Natural killer cell treated with Interleukin-12 subunit alpha and Interleukin-12 subunit beta and Interleukin-15 and Interleukin-18, amount 100 ng/mL, for 72 hours (primary cell): ENCODE measurements at regions not wholly inside any gene's neighbourhood (a gene's known extent, or its start where the extent isn't known, plus 50 kb on each side); places are given as distances from the start of the nearest gene placed in this dataset.
"Not testable (repeated sequence)": the region's sequence is repeated elsewhere in the genome, so short reads cannot be mapped to it uniquely, and the experiment has no call there.

Experiments
- ATAC-seq, 2 donors: fragments of 150-1000 bp; cut with Tn5 transposase in 1 of 2; sonication (Bioruptor Pico), chemical (Tn5 transposase) in 1 of 2; 2 replicates each; pipeline ENCODE4 v1.10.0; 2021
- DNase-seq: peaks from one replicate; pipeline ENCODE4 v3.0.0; 2022; ENCODE audit warnings: low spot score
- H3K27ac Mint-ChIP-seq, 2 donors: 1 replicate in 1 of 2; 2 replicates in 1 of 2; pipeline ENCODE4 v1.8.0; 2022; ENCODE audit warnings: mixed read lengths in 2 of 2, mild to moderate bottlenecking in 1 of 2, moderate library complexity in 1 of 2
- H3K27me3 Mint-ChIP-seq, 2 donors: 1 replicate in 1 of 2; 2 replicates in 1 of 2; pipeline ENCODE4 v1.8.0; 2022; ENCODE audit warnings: mixed read lengths in 2 of 2
- H3K36me3 Mint-ChIP-seq: one replicate; pipeline ENCODE4 v1.8.0; 2022; ENCODE audit warnings: mixed read lengths
- H3K4me1 Mint-ChIP-seq, 2 donors: 1 replicate in 1 of 2; 2 replicates in 1 of 2; pipeline ENCODE4 v1.8.0; 2022; ENCODE audit warnings: low read depth in 2 of 2, mixed read lengths in 2 of 2, mild to moderate bottlenecking in 1 of 2
- H3K4me3 Mint-ChIP-seq: one replicate; pipeline ENCODE4 v1.8.0; 2022; ENCODE audit warnings: mixed read lengths
- H3K9me3 Mint-ChIP-seq: 2 replicates; pipeline ENCODE4 v1.8.0; 2022; ENCODE audit warnings: mixed read lengths

DNA sequence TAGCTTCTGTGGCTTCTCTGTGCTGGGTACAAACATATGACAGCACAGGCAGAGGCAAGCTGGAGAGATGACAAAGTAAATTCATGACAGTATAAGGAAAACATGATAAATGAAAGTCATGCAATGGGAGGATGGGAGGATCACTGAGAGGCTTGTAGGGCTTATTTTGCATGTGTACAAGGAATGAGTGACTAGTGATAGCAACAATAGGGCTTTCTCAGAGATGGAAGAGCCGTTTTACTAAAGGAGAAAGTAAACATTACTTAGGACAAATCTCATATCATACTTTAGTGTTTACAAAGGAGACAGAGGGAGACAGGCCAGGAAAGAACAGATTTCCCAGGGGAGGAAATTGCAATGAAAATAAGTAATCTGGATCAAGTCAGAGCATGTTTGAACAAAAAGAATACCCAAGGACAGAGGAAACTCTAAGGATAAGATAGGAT, 82.5 kb upstream of the RBMS1 start:
- Mint-ChIP-seq H3K4me3 (no peak overlapping the region), H3K36me3 (no peaks in the 10 kb centered on the region), H3K27ac (no peak overlapping the region), H3K4me1 (no peaks in the 10 kb centered on the region), H3K9me3 (no peaks in the 10 kb centered on the region), H3K27me3 (peaks cover 0 to 7% of the 10 kb centered on the region in 2 donors)
- ATAC-seq (no peak), DNase-seq (no peak)

DNA sequence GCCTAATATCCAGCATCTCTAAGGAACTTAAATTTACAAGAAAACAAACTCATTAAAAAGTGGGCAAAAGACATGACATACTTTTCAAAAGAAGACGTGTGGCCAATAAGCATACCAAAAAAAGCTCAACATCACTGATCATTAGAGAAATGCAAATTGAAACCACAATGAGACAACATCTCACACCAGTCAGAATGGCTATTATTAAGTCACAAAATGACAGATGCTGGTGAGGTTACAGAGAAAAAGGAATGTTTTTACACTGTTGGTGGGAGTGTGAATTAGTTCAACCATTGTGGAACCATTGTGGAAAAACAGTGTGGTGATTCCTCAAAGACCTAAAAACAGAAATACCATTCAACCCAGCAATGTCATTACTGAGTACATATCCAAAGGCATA, 83.5 kb upstream of the RBMS1 start:
- not testable (repeated sequence) for ATAC-seq, H3K27me3 Mint-ChIP-seq, H3K4me1 Mint-ChIP-seq, H3K36me3 Mint-ChIP-seq, DNase-seq, H3K27ac Mint-ChIP-seq, H3K4me3 Mint-ChIP-seq, H3K9me3 Mint-ChIP-seq

DNA sequence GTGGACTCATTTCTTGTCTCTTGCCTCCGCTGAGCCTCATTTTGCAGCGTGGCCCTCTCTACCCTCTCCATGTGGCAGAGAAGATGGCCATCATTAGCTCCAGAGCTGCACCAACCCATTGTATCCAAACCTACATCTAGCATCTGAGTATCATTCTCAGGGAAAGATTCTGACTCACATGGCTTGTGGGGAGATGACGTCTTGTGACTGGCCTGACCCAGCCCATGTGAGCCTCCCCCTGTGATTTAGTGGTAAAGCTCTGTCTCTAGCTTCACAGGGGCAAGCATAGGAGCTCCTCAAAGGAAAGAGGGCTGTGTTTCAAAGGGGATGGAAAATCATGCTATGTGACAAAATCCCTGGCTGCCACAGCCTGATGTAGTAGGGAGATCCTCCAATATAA, 87.4 kb upstream of the RBMS1 start:
- Mint-ChIP-seq H3K4me1 (peaks cover 0 to 4% of the 10 kb centered on the region in 2 donors), H3K4me3 (no peak overlapping the region), H3K9me3 (no peaks in the 10 kb centered on the region), H3K36me3 (no peaks in the 10 kb centered on the region), H3K27me3 (peaks cover 0 to 7% of the 10 kb centered on the region in 2 donors), H3K27ac (no peak overlapping the region)
- DNase-seq, result no peak
- no peak for ATAC-seq

DNA sequence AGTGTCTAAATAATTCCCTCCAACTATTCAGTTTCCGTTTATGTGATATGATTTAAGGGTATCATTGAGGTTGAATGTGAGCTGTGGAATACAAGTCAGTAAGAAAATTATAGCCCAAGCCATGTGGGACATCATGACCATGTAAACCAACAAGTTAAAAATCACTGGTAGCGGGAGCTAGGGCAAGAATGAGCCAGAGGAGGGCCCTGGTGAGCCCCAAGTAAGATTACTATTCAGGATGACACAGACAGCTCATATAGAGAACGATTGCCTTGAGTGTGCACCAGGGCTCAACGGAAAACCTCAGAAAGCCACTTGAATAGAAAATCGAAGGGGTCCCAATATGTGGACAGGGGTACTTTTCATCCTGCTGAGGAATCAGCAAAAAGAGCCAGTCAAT, 87.8 kb upstream of the RBMS1 start:
- H3K36me3 Mint-ChIP-seq, result no peaks in the 10 kb centered on the region
- no peak overlapping the region for H3K27ac Mint-ChIP-seq
- DNase-seq (no peak), ATAC-seq (no peak)
- no peaks in the 10 kb centered on the region for H3K9me3 Mint-ChIP-seq
- H3K4me1 Mint-ChIP-seq, result peaks cover 0 to 4% of the 10 kb centered on the region in 2 donors
- H3K4me3 Mint-ChIP-seq, result no peak overlapping the region
- H3K27me3 Mint-ChIP-seq, result peaks cover 0 to 7% of the 10 kb centered on the region in 2 donors

DNA sequence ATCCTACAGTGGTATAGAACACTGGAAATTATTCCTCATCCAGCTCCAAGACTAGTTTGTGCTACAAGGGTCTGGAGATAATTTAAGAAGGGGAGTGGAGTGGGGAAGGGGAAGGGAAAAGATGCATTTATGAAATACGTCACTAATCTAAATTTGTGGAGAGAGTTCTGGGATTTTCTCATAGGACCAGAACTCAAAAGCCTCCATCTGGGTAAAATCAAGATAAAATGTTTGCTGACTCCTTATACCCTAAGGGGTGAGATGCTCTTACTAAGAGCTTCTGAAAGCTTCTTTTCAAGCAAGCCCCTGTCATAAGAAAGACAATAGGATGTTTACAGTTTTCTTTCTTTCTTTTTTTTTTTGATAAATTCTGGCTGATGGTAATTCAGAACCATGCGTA, 88.5 kb upstream of the RBMS1 start:
- Mint-ChIP-seq H3K27ac (no peak overlapping the region), H3K36me3 (no peaks in the 10 kb centered on the region), H3K4me1 (peaks cover 0 to 4% of the 10 kb centered on the region in 2 donors), H3K4me3 (no peak overlapping the region), H3K9me3 (no peaks in the 10 kb centered on the region), H3K27me3 (peaks cover 0 to 7% of the 10 kb centered on the region in 2 donors)
- DNase-seq (no peak), ATAC-seq (no peak)

DNA sequence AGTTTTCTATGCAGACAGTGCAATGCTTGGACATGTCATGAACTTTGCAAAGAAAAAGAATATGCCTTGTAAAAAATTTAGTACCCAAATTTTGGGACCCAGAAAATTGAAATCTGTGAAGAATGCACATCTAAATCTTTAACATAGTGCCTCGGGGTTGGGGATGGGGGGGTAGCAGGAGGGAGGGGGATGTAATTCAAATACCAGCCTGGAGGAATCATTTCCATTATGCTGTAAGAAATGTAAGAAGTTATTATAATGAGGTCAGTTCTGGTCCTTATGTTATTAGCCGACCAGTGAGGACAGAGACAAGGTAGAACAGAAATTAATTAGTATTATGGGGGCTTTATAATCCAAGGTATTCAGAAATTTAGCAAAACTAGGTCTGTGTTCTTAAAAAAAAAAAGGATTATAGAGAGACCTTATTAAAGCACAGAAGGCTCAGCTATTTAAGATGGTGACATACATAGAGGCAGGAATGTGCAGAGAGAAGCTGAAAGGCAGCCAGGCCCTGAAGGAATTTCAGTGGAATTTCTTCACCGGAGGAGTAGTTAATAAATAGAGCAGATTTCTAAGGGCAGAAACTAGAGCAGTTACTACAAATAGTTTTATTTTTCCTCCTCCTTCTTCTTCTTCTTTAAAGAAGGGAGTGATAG, 89.0 kb upstream of the RBMS1 start:
- Mint-ChIP-seq H3K27me3 (peaks cover 0 to 7% of the 10 kb centered on the region in 2 donors), H3K4me3 (no peak overlapping the region), H3K36me3 (no peaks in the 10 kb centered on the region), H3K9me3 (no peaks in the 10 kb centered on the region), H3K27ac (no peak overlapping the region), H3K4me1 (peaks cover 0 to 4% of the 10 kb centered on the region in 2 donors)
- DNase-seq (no peak), ATAC-seq (no peak)

DNA sequence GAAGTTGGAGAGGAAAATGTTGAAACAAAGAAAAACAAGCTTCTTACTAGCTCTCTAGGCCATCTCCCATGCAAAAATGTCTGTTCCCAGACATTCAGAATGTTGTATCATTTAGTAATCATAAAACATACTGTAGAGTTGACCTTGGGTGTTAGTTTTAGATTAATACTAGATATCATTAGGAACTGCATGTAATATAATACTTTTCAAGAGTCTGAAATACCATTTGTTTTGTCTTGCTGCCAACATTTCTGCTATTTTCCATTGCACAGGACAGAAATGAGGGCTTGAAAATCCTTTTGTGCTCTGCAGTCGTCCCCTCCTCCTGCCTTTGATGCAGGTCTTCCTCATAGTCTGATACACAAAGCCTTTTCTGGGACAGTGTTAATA, 89.5 kb upstream of the RBMS1 start:
- Mint-ChIP-seq H3K9me3 (no peaks in the 10 kb centered on the region), H3K27me3 (peaks cover 0 to 7% of the 10 kb centered on the region in 2 donors), H3K36me3 (no peaks in the 10 kb centered on the region), H3K27ac (no peak overlapping the region), H3K4me3 (no peak overlapping the region), H3K4me1 (peaks cover 0 to 4% of the 10 kb centered on the region in 2 donors)
- DNase-seq, result no peak
- ATAC-seq, result no peak

DNA sequence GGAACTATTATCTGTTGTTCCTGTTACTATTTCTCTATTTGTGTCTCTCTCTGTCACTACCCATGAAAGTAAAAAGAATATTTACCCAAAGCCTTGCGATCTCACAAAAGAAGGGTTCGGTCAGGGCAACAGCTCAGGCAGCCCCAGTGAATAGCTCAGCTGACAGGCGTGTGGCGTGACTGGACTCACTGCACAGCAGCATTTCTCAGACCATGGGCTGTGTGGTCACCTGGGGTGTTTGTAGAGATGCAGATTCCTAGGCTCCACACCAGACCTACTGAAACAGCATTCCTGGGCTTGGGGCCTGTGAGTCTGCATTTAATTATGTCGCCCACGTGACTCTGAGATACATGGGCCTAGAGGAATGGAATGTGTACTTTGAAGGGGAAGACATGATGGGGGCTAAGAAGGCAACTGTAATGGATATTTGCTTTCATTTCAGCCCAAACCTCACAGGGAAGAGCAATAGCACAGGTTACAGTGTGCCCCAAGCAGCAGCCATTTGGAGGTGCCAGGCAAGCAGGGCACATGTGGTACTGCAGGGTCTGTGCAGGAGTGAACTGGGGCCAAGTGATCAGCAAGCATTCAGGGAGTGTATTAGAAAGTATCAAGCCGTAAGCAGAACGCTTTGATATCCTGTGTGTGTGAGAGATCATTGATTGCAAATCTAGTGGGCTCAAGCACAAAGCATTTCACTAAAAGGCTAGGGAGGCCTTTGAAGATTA, 90.4 kb upstream of the RBMS1 start:
- DNase-seq (no peak), ATAC-seq (no peak)
- no peaks in the 10 kb centered on the region for H3K36me3 Mint-ChIP-seq
- H3K4me1 Mint-ChIP-seq, result peaks cover 0 to 4% of the 10 kb centered on the region in 2 donors
- no peak overlapping the region for H3K4me3 Mint-ChIP-seq
- H3K27ac Mint-ChIP-seq, result no peak overlapping the region
- H3K9me3 Mint-ChIP-seq, result no peaks in the 10 kb centered on the region
- H3K27me3 Mint-ChIP-seq, result peaks cover 0 to 12% of the 10 kb centered on the region in 2 donors

DNA sequence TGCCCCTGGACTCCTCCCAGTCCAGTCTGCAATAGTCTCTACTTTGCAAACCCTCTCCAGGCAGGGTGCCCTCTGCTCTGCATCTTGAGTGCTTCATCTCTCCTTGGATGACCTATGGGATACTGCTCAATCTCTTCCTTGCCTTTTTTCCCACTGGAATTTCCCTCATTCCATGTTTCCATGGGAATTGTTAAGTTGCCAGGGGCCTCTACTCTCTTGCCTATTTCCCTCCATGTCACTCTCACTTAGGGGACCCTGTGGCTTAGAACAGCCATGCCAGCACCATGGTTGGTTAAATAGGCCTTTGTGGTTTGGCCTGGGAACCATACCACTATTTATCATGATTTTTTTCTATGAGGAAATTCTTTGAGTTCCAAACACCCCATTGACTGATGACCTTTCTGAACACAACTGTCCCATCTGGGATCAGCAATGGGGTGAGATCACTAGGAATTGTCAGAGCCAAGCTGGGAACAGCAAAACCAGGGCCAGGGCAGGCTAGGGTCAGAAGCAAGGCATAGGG, 91.4 kb upstream of the RBMS1 start:
- peaks cover 0 to 4% of the 10 kb centered on the region in 2 donors for H3K4me1 Mint-ChIP-seq
- H3K27me3 Mint-ChIP-seq, result peaks cover 0 to 13% of the 10 kb centered on the region in 2 donors
- no peaks in the 10 kb centered on the region for H3K9me3 Mint-ChIP-seq
- ATAC-seq (no peak), DNase-seq (no peak)
- H3K4me3 Mint-ChIP-seq, result no peak overlapping the region
- H3K36me3 Mint-ChIP-seq, result no peaks in the 10 kb centered on the region
- no peak overlapping the region for H3K27ac Mint-ChIP-seq

DNA sequence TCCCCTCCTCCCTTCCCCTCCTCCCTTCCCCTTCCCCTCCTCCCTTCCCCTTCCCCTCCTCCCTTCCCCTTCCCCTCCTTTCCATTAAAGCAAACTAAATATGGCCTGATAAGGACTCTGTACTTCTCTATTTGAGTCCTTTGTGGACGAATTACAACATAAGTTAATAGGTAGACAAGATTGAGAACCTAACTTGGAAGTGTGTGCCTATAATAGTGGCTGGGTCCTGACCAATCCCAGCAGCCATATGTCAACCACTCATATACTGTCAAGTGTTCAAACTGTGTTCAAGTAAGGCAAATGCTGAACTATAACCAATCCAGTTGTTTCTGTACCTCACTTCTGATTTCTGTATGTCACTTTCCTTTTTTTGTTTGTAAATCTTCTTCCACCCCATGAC, 97.1 kb upstream of the RBMS1 start:
- Mint-ChIP-seq H3K4me1 (peaks cover 8 to 12% of the 10 kb centered on the region in 2 donors), H3K36me3 (peaks cover 9% of the 10 kb centered on the region), H3K27me3 (peaks cover 4 to 21% of the 10 kb centered on the region in 2 donors), H3K4me3 (no peak overlapping the region), H3K9me3 (no peaks in the 10 kb centered on the region), H3K27ac (peak overlapping the region; percentile 0 to 12)
- ATAC-seq (no peak), DNase-seq (no peak)

DNA sequence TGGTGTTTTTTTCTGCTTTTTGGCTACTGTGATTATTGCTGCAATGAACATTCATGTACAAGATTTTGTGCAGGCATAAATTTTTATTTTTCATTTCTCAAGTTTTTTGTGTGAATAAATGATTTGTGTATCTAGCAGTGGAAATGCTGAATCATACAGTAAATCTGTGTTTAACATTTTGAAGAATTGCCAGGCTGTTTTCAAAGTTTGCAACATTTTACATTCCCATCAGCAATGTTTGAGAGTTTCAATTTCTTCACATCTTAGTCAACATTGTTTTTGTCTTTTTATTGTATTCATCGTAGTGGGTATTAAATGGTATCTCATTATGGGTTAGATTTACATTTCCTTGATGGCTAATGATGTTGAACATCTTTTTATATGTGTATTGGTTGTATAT, 98.8 kb upstream of the RBMS1 start:
- Mint-ChIP-seq H3K27ac (no peak overlapping the region), H3K27me3 (peaks cover 4 to 21% of the 10 kb centered on the region in 2 donors), H3K36me3 (peaks cover 9% of the 10 kb centered on the region), H3K4me1 (peaks cover 8 to 12% of the 10 kb centered on the region in 2 donors), H3K4me3 (no peak overlapping the region), H3K9me3 (no peaks in the 10 kb centered on the region)
- DNase-seq (no peak), ATAC-seq (no peak)

DNA sequence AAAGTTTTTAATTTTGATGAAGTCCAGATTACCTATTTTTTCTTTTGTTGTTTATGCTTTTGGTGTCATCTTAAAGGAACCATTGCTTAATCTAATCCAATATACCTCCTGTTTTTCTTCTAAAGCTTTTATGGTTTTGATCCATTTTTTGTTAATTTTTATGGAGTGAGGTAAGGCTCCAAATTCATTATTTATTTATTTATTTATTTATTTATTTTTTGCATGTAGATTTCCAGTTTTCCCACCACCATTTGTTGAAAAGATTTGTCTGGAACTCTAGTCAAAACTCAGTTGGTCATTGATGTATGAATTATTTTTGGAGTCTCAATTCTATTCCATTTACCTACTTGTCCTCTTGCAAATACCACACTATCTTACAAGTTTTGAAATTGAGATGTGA, 99.4 kb upstream of the RBMS1 start:
- ATAC-seq (no peak), DNase-seq (no peak)
- Mint-ChIP-seq H3K27me3 (peaks cover 4 to 21% of the 10 kb centered on the region in 2 donors), H3K9me3 (no peaks in the 10 kb centered on the region), H3K4me1 (peaks cover 8 to 12% of the 10 kb centered on the region in 2 donors), H3K27ac (no peak overlapping the region), H3K4me3 (no peak overlapping the region), H3K36me3 (peaks cover 9% of the 10 kb centered on the region)

DNA sequence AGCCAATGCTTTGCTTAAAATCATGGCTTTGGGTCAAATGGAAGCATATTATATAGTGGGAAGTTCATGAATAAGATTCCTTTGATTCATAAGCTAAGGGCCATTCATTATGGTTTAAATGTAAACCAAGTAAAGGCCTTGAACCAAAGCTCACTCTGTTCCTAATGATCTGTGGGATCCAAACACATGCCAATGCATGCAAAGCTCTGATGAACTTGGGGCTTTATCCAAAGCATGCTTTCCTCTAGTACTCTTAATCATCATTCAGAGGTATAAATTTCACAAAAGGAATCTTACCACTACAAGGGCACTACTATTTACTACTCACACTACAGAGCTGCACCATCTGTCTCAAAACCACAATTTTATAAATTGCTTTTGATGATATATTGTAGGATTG, 102.8 kb upstream of the RBMS1 start:
- Mint-ChIP-seq H3K9me3 (no peaks in the 10 kb centered on the region), H3K36me3 (peaks cover 3% of the 10 kb centered on the region), H3K4me3 (no peak overlapping the region), H3K4me1 (peaks cover 3% of the 10 kb centered on the region in 2 donors), H3K27ac (no peak overlapping the region), H3K27me3 (peaks cover 3 to 9% of the 10 kb centered on the region in 2 donors)
- no peak for ATAC-seq
- DNase-seq, result no peak

DNA sequence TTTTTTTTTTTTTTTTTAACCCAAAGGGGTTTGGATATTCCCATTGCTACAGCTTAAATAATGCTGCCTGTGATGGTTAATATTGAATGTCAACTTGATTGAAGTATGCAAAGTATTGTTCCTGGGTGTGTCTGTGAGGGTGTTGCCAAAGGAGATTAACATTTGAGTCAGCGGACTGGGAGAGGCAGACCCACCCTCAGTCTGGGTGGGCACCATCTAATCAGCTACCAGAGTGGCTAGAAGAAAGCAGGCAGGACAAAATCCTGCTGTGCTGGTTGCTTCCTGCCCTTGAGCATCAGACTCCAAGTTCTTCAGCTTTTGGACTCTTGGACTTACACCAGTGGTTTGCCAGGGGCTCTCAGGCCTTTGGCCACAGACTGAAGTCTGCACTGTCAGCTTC, 106.8 kb upstream of the RBMS1 start:
- H3K4me1 Mint-ChIP-seq, ATAC-seq, H3K27ac Mint-ChIP-seq, H3K4me3 Mint-ChIP-seq, H3K27me3 Mint-ChIP-seq, DNase-seq, H3K9me3 Mint-ChIP-seq, H3K36me3 Mint-ChIP-seq: not testable (repeated sequence)
